H1 (cell line): ENCODE measurements at regions not wholly inside any gene's neighbourhood (a gene's known extent, or its start where the extent isn't known, plus 50 kb on each side); places are given as distances from the start of the nearest gene placed in this dataset.

Source experiments
- BACH1 ChIP-seq: IDR thresholded peaks from 2 replicates; pipeline ENCODE4 v1.6.1; 2012; ENCODE audit warnings: low read length, improper control_type of control experiment
- CBX5 ChIP-seq: fragments of 300-800, 300-1000 bp; sonication (generic); IDR thresholded peaks from 2 replicates; pipeline ENCODE4 v1.7.1; 2016; ENCODE audit warnings: antibody characterized with exemption, low read length, low read depth
- CEBPB ChIP-seq: IDR thresholded peaks from 2 replicates; pipeline ENCODE4 v1.6.1; 2012; ENCODE audit warnings: low read depth, low read length
- CHD1 ChIP-seq: IDR thresholded peaks from 2 replicates; pipeline ENCODE4 v1.6.1; 2012; ENCODE audit warnings: low read depth, low read length, improper control_type of control experiment
- CTBP2 ChIP-seq: IDR thresholded peaks from 2 replicates; pipeline ENCODE4 v1.7.0; 2011; ENCODE audit warnings: borderline replicate concordance, mild to moderate bottlenecking, moderate library complexity, mixed read lengths, low read length; ENCODE audit not compliant: insufficient read depth, insufficient read length
- EZH2 ChIP-seq: fragments of 200-600 bp; sonication (generic); IDR thresholded peaks from 2 replicates; pipeline ENCODE4 v1.7.1; 2012; ENCODE audit warnings: low read depth, mild to moderate bottlenecking, moderate library complexity, low read length, inconsistent platforms; ENCODE audit not compliant: severe bottlenecking
- FOSL1 ChIP-seq: IDR thresholded peaks from 2 replicates; pipeline ENCODE4 v1.6.1; 2011; ENCODE audit warnings: mild to moderate bottlenecking, low read depth, low read length, moderate library complexity; ENCODE audit not compliant: insufficient read depth
- NRF1 ChIP-seq: IDR thresholded peaks from 2 replicates; pipeline ENCODE4 v1.6.1; 2011; ENCODE audit warnings: mild to moderate bottlenecking, low read depth, low read length, improper control_type of control experiment
- POLR2AphosphoS5 ChIP-seq: IDR thresholded peaks from 2 replicates; pipeline ENCODE4 v1.6.1; 2011; ENCODE audit warnings: low read depth, low read length
- POU5F1 ChIP-seq: IDR thresholded peaks from 2 replicates; pipeline ENCODE4 v1.6.1; 2011; ENCODE audit warnings: low read depth, mild to moderate bottlenecking, low read length, moderate library complexity
- RFX5 ChIP-seq: IDR thresholded peaks from 2 replicates; pipeline ENCODE4 v1.6.1; 2011; ENCODE audit warnings: low read depth, low read length, improper control_type of control experiment, borderline replicate concordance
- SP1 ChIP-seq: IDR thresholded peaks from 2 replicates; pipeline ENCODE4 v1.6.1; 2011; ENCODE audit warnings: low read depth, low read length
- TCF12 ChIP-seq: IDR thresholded peaks from 2 replicates; pipeline ENCODE4 v1.6.1; 2011; ENCODE audit warnings: low read depth, mild to moderate bottlenecking, low read length
- TF ChIP-seq, protein P1 (sequence below): fragments of 300-600 bp; sonication (generic); IDR thresholded peaks from 2 replicates; pipeline ENCODE4 v1.7.1; 2012; ENCODE audit warnings: low read length, moderate library complexity, mild to moderate bottlenecking, inconsistent platforms; ENCODE audit not compliant: insufficient replicate concordance

GRCh38 chr4:123649250-123649644 lies 252.7 kb downstream of the SPRY1 start (continued):
- TF ChIP-seq, protein P1, sequence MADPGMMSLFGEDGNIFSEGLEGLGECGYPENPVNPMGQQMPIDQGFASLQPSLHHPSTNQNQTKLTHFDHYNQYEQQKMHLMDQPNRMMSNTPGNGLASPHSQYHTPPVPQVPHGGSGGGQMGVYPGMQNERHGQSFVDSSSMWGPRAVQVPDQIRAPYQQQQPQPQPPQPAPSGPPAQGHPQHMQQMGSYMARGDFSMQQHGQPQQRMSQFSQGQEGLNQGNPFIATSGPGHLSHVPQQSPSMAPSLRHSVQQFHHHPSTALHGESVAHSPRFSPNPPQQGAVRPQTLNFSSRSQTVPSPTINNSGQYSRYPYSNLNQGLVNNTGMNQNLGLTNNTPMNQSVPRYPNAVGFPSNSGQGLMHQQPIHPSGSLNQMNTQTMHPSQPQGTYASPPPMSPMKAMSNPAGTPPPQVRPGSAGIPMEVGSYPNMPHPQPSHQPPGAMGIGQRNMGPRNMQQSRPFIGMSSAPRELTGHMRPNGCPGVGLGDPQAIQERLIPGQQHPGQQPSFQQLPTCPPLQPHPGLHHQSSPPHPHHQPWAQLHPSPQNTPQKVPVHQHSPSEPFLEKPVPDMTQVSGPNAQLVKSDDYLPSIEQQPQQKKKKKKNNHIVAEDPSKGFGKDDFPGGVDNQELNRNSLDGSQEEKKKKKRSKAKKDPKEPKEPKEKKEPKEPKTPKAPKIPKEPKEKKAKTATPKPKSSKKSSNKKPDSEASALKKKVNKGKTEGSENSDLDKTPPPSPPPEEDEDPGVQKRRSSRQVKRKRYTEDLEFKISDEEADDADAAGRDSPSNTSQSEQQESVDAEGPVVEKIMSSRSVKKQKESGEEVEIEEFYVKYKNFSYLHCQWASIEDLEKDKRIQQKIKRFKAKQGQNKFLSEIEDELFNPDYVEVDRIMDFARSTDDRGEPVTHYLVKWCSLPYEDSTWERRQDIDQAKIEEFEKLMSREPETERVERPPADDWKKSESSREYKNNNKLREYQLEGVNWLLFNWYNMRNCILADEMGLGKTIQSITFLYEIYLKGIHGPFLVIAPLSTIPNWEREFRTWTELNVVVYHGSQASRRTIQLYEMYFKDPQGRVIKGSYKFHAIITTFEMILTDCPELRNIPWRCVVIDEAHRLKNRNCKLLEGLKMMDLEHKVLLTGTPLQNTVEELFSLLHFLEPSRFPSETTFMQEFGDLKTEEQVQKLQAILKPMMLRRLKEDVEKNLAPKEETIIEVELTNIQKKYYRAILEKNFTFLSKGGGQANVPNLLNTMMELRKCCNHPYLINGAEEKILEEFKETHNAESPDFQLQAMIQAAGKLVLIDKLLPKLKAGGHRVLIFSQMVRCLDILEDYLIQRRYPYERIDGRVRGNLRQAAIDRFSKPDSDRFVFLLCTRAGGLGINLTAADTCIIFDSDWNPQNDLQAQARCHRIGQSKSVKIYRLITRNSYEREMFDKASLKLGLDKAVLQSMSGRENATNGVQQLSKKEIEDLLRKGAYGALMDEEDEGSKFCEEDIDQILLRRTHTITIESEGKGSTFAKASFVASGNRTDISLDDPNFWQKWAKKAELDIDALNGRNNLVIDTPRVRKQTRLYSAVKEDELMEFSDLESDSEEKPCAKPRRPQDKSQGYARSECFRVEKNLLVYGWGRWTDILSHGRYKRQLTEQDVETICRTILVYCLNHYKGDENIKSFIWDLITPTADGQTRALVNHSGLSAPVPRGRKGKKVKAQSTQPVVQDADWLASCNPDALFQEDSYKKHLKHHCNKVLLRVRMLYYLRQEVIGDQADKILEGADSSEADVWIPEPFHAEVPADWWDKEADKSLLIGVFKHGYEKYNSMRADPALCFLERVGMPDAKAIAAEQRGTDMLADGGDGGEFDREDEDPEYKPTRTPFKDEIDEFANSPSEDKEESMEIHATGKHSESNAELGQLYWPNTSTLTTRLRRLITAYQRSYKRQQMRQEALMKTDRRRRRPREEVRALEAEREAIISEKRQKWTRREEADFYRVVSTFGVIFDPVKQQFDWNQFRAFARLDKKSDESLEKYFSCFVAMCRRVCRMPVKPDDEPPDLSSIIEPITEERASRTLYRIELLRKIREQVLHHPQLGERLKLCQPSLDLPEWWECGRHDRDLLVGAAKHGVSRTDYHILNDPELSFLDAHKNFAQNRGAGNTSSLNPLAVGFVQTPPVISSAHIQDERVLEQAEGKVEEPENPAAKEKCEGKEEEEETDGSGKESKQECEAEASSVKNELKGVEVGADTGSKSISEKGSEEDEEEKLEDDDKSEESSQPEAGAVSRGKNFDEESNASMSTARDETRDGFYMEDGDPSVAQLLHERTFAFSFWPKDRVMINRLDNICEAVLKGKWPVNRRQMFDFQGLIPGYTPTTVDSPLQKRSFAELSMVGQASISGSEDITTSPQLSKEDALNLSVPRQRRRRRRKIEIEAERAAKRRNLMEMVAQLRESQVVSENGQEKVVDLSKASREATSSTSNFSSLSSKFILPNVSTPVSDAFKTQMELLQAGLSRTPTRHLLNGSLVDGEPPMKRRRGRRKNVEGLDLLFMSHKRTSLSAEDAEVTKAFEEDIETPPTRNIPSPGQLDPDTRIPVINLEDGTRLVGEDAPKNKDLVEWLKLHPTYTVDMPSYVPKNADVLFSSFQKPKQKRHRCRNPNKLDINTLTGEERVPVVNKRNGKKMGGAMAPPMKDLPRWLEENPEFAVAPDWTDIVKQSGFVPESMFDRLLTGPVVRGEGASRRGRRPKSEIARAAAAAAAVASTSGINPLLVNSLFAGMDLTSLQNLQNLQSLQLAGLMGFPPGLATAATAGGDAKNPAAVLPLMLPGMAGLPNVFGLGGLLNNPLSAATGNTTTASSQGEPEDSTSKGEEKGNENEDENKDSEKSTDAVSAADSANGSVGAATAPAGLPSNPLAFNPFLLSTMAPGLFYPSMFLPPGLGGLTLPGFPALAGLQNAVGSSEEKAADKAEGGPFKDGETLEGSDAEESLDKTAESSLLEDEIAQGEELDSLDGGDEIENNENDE, result no peak
- no peak for TF ChIP-seq RFX5
- no peak for TF ChIP-seq POU5F1
- no peak for TF ChIP-seq FOSL1
- TF ChIP-seq CBX5, result no peak
- TF ChIP-seq CEBPB, result no peak
- no peak for TF ChIP-seq CTBP2
- no peak for TF ChIP-seq EZH2
- no peak for TF ChIP-seq SP1
- TF ChIP-seq NRF1, result no peak
- no peak for TF ChIP-seq CHD1
- no peak for TF ChIP-seq TCF12
- TF ChIP-seq BACH1, result no peak
- TF ChIP-seq POLR2AphosphoS5, result no peak
